ENCODE measurements at regions not wholly inside any gene's neighbourhood (a gene's known extent, or its start where the extent isn't known, plus 50 kb on each side); places are given as distances from the start of the nearest gene placed in this dataset.

GRCh38 chr18:10274301-10274700, 180.1 kb upstream of the APCDD1 start:
- H3K36me3 Mint-ChIP-seq (ENCODE audit: low read depth) = no peaks in the 10 kb centered on the region
- no peaks in the 10 kb centered on the region for H3K9me3 Mint-ChIP-seq (ENCODE audit: low read depth)
- ATAC-seq (no peak), DNase-seq (no peak)
- H3K27me3 Mint-ChIP-seq = no peaks in the 10 kb centered on the region
- intact Hi-C loops (cut with DNase I, micrococcal nuclease) = no loop called here
- no peak overlapping the region for H3K4me3 Mint-ChIP-seq
- ChIA-PET POLR2A (no interaction called here), CTCF (no interaction called here)
- no peaks in the 10 kb centered on the region for H3K4me1 Mint-ChIP-seq
- H3K27ac Mint-ChIP-seq = no peak overlapping the region

DNA sequence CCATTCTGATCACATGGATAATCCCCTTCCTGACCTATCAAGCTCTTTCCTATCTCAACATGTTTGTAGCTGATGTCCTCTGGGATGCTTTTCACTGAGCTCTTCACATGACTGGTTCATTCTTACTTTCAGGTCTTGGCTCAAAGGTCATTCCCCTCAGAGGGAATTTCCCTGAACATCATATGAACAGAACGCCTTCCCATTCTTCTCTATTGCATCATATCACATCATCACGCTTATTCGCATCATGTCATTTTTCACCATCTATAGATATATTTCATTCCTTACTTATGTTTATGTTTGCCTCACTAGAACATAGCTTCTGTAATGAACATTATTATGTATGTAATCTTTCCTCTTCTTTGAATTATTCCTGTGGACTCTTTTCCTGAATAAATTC, 178.9 kb upstream of the APCDD1 start:
- peaks cover 3% of the 10 kb centered on the region for H3K4me1 Mint-ChIP-seq
- no peaks in the 10 kb centered on the region for H3K36me3 Mint-ChIP-seq (ENCODE audit: low read depth)
- intact Hi-C loops (cut with DNase I, micrococcal nuclease) = no loop called here
- H3K9me3 Mint-ChIP-seq (ENCODE audit: low read depth) = no peaks in the 10 kb centered on the region
- CTCF ChIA-PET = no interaction called here
- DNase-seq (no peak), ATAC-seq (no peak)
- H3K4me3 Mint-ChIP-seq = no peak overlapping the region
- POLR2A ChIA-PET = no interaction called here
- H3K27ac Mint-ChIP-seq = no peak overlapping the region
- no peaks in the 10 kb centered on the region for H3K27me3 Mint-ChIP-seq

DNA sequence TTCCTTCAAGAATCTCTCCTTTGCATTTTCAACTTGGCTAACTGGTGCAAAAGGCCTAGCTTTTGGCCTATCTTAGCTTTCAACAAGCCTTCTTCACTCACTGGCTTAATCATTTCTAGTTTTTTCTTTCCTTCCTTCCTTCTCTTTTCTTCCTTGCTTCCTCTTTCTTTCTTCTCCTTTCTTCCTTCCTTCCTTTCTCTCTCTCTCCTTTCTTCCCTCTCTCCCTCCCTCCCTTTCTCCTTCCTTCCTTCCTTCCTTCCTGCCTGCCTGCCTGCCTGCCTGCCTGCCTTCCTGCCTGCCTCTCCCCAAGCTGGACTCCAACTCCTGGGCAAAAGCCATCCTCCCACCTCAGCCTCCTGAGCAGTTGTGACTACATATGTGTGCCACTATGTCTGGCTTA, 176.2 kb upstream of the APCDD1 start:
- Mint-ChIP-seq H3K4me1 (peaks cover 3% of the 10 kb centered on the region), H3K27ac (no peak overlapping the region), H3K9me3 (ENCODE audit: low read depth) (no peaks in the 10 kb centered on the region), H3K36me3 (ENCODE audit: low read depth) (no peaks in the 10 kb centered on the region), H3K4me3 (no peak overlapping the region), H3K27me3 (no peaks in the 10 kb centered on the region)
- CTCF ChIA-PET = no interaction called here
- intact Hi-C loops (cut with DNase I, micrococcal nuclease) = no loop called here
- ATAC-seq = no peak
- no peak for DNase-seq
- POLR2A ChIA-PET = no interaction called here

DNA sequence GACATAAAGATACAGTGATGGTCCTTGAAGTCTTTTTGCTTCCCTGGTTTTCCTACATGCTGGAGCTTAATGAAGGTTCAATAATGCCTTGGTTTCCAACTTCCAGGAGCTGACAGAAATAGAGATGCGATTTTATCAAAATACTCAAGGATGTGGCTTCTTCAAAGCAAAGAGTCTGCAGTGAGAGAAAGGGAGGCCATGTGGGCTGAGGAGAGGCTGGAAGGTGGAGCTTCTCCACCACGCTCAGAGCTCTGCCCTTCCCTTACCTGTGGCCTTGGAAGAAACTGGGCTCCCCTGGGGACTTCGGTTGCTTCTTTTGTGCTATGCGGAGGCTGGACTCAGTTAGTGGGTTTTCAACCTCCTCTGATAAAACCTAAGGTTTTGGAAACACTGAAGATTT, 175.0 kb upstream of the APCDD1 start:
- ATAC-seq (no peak), DNase-seq (no peak)
- Mint-ChIP-seq H3K4me1 (peaks cover 3% of the 10 kb centered on the region), H3K27ac (no peak overlapping the region), H3K27me3 (no peaks in the 10 kb centered on the region), H3K9me3 (ENCODE audit: low read depth) (no peaks in the 10 kb centered on the region), H3K4me3 (no peak overlapping the region), H3K36me3 (ENCODE audit: low read depth) (no peaks in the 10 kb centered on the region)
- intact Hi-C loops (cut with DNase I, micrococcal nuclease) = no loop called here
- ChIA-PET POLR2A (no interaction called here), CTCF (no interaction called here)

- peaks cover 3% of the 10 kb centered on the region for H3K4me1 Mint-ChIP-seq
- ATAC-seq = no peak
- no peak overlapping the region for H3K27ac Mint-ChIP-seq
- no peak for DNase-seq
- H3K4me3 Mint-ChIP-seq = no peak overlapping the region
- intact Hi-C loops (cut with DNase I, micrococcal nuclease) = no loop called here
- ChIA-PET POLR2A (no interaction called here), CTCF (no interaction called here)
- H3K27me3 Mint-ChIP-seq = no peaks in the 10 kb centered on the region
- H3K9me3 Mint-ChIP-seq (ENCODE audit: low read depth) = no peaks in the 10 kb centered on the region
- no peaks in the 10 kb centered on the region for H3K36me3 Mint-ChIP-seq (ENCODE audit: low read depth)
Observed at GRCh38 chr18:10279905-10280644, 174.4 kb upstream of the APCDD1 start.

- H3K36me3 Mint-ChIP-seq (ENCODE audit: low read depth) = no peaks in the 10 kb centered on the region
- no peaks in the 10 kb centered on the region for H3K27me3 Mint-ChIP-seq
- peaks cover 3% of the 10 kb centered on the region for H3K4me1 Mint-ChIP-seq
- ChIA-PET CTCF (no interaction called here), POLR2A (interaction anchor here (0.7 kb wide), 1 partner anchor 128 kb away, joined by 3 read pairs; no protein-coding TSS in a partner anchor)
- no peak overlapping the region for H3K27ac Mint-ChIP-seq
- peaks cover 2% of the 10 kb centered on the region for H3K9me3 Mint-ChIP-seq (ENCODE audit: low read depth)
- intact Hi-C loops (cut with DNase I, micrococcal nuclease) = no loop called here
- ATAC-seq = no peak
- no peak overlapping the region for H3K4me3 Mint-ChIP-seq
- no peak for DNase-seq
Observed at GRCh38 chr18:10284540-10285282, 169.7 kb upstream of the APCDD1 start.

GRCh38 chr18:10285283-10285640, 169.2 kb upstream of the APCDD1 start:
- DNase-seq (no peak), ATAC-seq (no peak)
- Mint-ChIP-seq H3K4me3 (no peak overlapping the region), H3K9me3 (ENCODE audit: low read depth) (peaks cover 2% of the 10 kb centered on the region), H3K4me1 (no peaks in the 10 kb centered on the region), H3K27ac (no peak overlapping the region), H3K27me3 (no peaks in the 10 kb centered on the region), H3K36me3 (ENCODE audit: low read depth) (no peaks in the 10 kb centered on the region)
- ChIA-PET POLR2A (interaction anchor here (0.7 kb wide), 1 partner anchor 127 kb away, joined by 3 read pairs; no protein-coding TSS in a partner anchor), CTCF (no interaction called here)
- intact Hi-C loops (cut with DNase I, micrococcal nuclease) = no loop called here

DNA sequence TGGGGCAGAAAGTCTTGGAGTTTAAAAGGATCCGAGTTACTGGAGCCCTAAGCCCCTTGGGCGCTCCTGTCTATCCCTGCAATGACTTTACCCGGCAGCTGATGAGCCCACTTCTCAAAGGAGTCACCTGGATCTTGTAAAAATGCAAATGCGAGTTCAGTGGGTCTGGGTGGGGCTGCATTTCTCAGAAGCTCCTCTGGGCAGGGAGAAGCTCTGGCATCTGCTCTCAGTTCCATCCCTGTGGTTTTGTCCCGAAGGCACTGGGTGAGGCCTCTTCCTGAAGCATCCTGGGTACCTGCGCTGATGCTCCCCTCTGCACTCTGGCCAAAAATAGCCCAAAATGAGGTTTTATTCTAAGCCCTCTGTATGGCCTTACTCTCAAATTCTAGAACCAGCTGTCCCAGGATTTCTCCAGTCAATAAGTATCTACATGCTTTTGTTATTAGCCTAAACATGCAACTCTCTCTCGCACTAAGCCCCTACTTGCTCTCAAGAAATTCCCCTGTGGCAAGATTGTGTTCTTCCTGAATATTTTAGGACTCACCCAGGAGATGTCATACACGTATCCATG, 167.8 kb upstream of the APCDD1 start:
- H3K4me3 Mint-ChIP-seq = no peak overlapping the region
- intact Hi-C loops (cut with DNase I, micrococcal nuclease) = no loop called here
- ATAC-seq = no peak
- H3K9me3 Mint-ChIP-seq (ENCODE audit: low read depth) = peaks cover 2% of the 10 kb centered on the region
- POLR2A ChIA-PET = interaction anchor here (0.6 kb wide), 2 partner anchors 251 to 713 kb away, joined by 3 to 7 read pairs; no protein-coding TSS in a partner anchor
- H3K36me3 Mint-ChIP-seq (ENCODE audit: low read depth) = no peaks in the 10 kb centered on the region
- H3K27me3 Mint-ChIP-seq = no peaks in the 10 kb centered on the region
- H3K4me1 Mint-ChIP-seq = no peaks in the 10 kb centered on the region
- CTCF ChIA-PET = no interaction called here
- H3K27ac Mint-ChIP-seq = no peak overlapping the region
- no peak for DNase-seq

DNA sequence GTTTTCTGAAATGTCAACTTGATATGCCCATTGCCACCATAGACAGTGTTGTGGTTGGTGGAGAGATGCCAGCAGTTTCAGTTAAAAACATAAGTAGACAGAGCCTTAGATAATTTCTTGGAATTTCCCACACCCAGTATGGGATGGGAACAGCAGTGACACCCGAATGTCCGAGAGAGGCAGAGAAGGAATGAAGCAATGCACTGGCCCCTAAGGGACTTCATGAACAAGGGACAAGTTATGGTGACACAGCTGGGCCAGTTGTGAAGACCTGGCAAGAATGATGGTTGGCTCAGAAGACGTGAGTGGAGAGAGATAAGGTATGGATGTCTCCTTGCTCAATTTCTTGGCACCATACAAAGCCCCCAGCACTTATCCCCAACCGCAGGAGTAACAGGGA, 165.2 kb upstream of the APCDD1 start:
- Mint-ChIP-seq H3K36me3 (ENCODE audit: low read depth) (no peaks in the 10 kb centered on the region), H3K4me1 (no peaks in the 10 kb centered on the region), H3K9me3 (ENCODE audit: low read depth) (peaks cover 2% of the 10 kb centered on the region), H3K4me3 (no peak overlapping the region), H3K27me3 (no peaks in the 10 kb centered on the region), H3K27ac (no peak overlapping the region)
- no peak for DNase-seq
- intact Hi-C loops (cut with DNase I, micrococcal nuclease) = no loop called here
- ChIA-PET POLR2A (no interaction called here), CTCF (interaction anchor here (0.7 kb wide), 1 partner anchor 86 kb away, joined by 3 read pairs; no protein-coding TSS in a partner anchor)
- no peak for ATAC-seq

- Mint-ChIP-seq H3K9me3 (ENCODE audit: low read depth) (peaks cover 2% of the 10 kb centered on the region), H3K4me3 (no peak overlapping the region), H3K27ac (no peak overlapping the region), H3K36me3 (ENCODE audit: low read depth) (no peaks in the 10 kb centered on the region), H3K4me1 (no peaks in the 10 kb centered on the region), H3K27me3 (no peaks in the 10 kb centered on the region)
- POLR2A ChIA-PET = interaction anchor here (0.7 kb wide), 1 partner anchor 12 kb away, joined by 3 read pairs; no protein-coding TSS in a partner anchor
- intact Hi-C loops (cut with DNase I, micrococcal nuclease) = no loop called here
- CTCF ChIA-PET = no interaction called here
- DNase-seq (no peak), ATAC-seq (no peak)
Observed at GRCh38 chr18:10289951-10290637, 164.3 kb upstream of the APCDD1 start.

- Mint-ChIP-seq H3K4me3 (no peak overlapping the region), H3K36me3 (ENCODE audit: low read depth) (no peaks in the 10 kb centered on the region), H3K4me1 (no peaks in the 10 kb centered on the region), H3K27me3 (no peaks in the 10 kb centered on the region), H3K9me3 (ENCODE audit: low read depth) (peaks cover 2% of the 10 kb centered on the region), H3K27ac (no peak overlapping the region)
- ChIA-PET CTCF (interaction anchor here (0.6 kb wide), 1 partner anchor 44 kb away, joined by 3 read pairs; no protein-coding TSS in a partner anchor), POLR2A (interaction anchor here (0.7 kb wide), 1 partner anchor 13 kb away, joined by 3 read pairs; no protein-coding TSS in a partner anchor)
- ATAC-seq (no peak), DNase-seq (no peak)
- intact Hi-C loops (cut with DNase I, micrococcal nuclease) = no loop called here
Observed at GRCh38 chr18:10290638-10291235, 163.7 kb upstream of the APCDD1 start.

Data from activated CD4-positive, alpha-beta T cell treated with anti-CD3 and anti-CD28 coated beads for 36 hours (primary cell).